A673 (cell line): ENCODE measurements at regions not wholly inside any gene's neighbourhood (a gene's known extent, or its start where the extent isn't known, plus 50 kb on each side); places are given as distances from the start of the nearest gene placed in this dataset.

ENCODE experiments used
- BruUV-seq: library from RNA; stranded (reverse); fragments of 400-500 nt; replicated peaks from 2 replicates; lab custom pipeline; 2021; lab: Mats Ljungman, UMichigan
- CTCF ChIA-PET: fragments of 300-600 bp; sonication (Branson Sonifier 250); formaldehyde crosslinking; loops from one replicate; lab custom pipeline; 2022; ENCODE audit warnings: antibody characterized with exemption; lab: Charles Lee
- POLR2A ChIA-PET: fragments of 300-600 bp; sonication (Branson Sonifier 250); formaldehyde crosslinking; loops from one replicate; lab custom pipeline; 2022; ENCODE audit warnings: antibody characterized with exemption; ENCODE audit not compliant: low non-redundant PET; lab: Charles Lee
- DNase-seq: peaks from one replicate; pipeline ENCODE4 v3.0.0-alpha.2; 2015; ENCODE audit warnings: low spot score
- H3K27ac ChIP-seq: fragments of 200-600 bp; sonication (generic); 2 replicates; pipeline ENCODE4 v1.5.1; 2016; ENCODE audit warnings: mixed run types, low read depth, mild to moderate bottlenecking, mixed read lengths, antibody characterized with exemption, low read length; ENCODE audit not compliant: poor library complexity, severe bottlenecking
- H3K27me3 ChIP-seq: fragments of 200-600 bp; sonication (generic); replicated peaks from 2 replicates; pipeline ENCODE4 v1.6.1; 2017; ENCODE audit warnings: mixed run types, low read depth, mild to moderate bottlenecking, mixed read lengths, antibody characterized with exemption, low read length; ENCODE audit not compliant: insufficient read depth, poor library complexity
- H3K36me3 ChIP-seq: fragments of 200-600 bp; sonication (generic); 2 replicates; pipeline ENCODE4 v1.6.1; 2016; ENCODE audit warnings: mixed run types, mild to moderate bottlenecking, mixed read lengths, antibody characterized with exemption, low read length; ENCODE audit not compliant: insufficient read depth, poor library complexity, severe bottlenecking
- H3K4me1 ChIP-seq: fragments of 200-600 bp; sonication (generic); 2 replicates; pipeline ENCODE4 v1.6.1; 2017; ENCODE audit warnings: mixed run types, mild to moderate bottlenecking, mixed read lengths, antibody characterized with exemption, low read length; ENCODE audit not compliant: insufficient read depth, poor library complexity, severe bottlenecking
- H3K4me3 ChIP-seq: fragments of 200-600 bp; sonication (generic); 2 replicates; pipeline ENCODE4 v1.5.1; 2016; ENCODE audit warnings: low read depth, mixed run types, mild to moderate bottlenecking, mixed read lengths, low read length; ENCODE audit not compliant: poor library complexity, severe bottlenecking
- H3K9me3 ChIP-seq: fragments of 200-600 bp; sonication (generic); 2 replicates; pipeline ENCODE4 v1.6.1; 2016; ENCODE audit warnings: mixed run types, low read depth, mild to moderate bottlenecking, mixed read lengths, antibody characterized with exemption, low read length; ENCODE audit not compliant: poor library complexity, severe bottlenecking
- CTCF ChIP-seq: fragments of 300-800, 200-600 bp; sonication (generic); conservative IDR thresholded peaks from 2 replicates; pipeline ENCODE4 v1.5.1; 2017; ENCODE audit warnings: low read depth, mild to moderate bottlenecking, antibody characterized with exemption, low read length, moderate library complexity, mixed read lengths
- EZH2 ChIP-seq: fragments of 200-600 bp; sonication (generic); IDR thresholded peaks from 2 replicates; pipeline ENCODE4 v1.6.1; 2017; ENCODE audit warnings: borderline replicate concordance, low read depth, mild to moderate bottlenecking, mixed read lengths, antibody characterized with exemption, low read length; ENCODE audit not compliant: poor library complexity, severe bottlenecking
- intact Hi-C: fragments of 100-400 bp; cut with micrococcal nuclease; formaldehyde crosslinking; loops from one replicate; pipeline ENCODE4 v1.10.0; 2022; ENCODE audit not compliant: unreplicated experiment

GRCh38 chr9:81195206-81195605, 494.1 kb downstream of the TLE1 start:
- Histone ChIP-seq H3K4me1 (no peaks in the 10 kb centered on the region), H3K9me3 (peaks cover 8% of the 10 kb centered on the region), H3K27me3 (peaks cover 4% of the 10 kb centered on the region), H3K27ac (no peak overlapping the region), H3K36me3 (no peaks in the 10 kb centered on the region), H3K4me3 (no peak overlapping the region)
- no TSS peak for BruUV-seq
- intact Hi-C loops = no loop called here
- TF ChIP-seq EZH2 = no peak
- no peak for TF ChIP-seq CTCF
- POLR2A ChIA-PET = no interaction called here
- no peak for DNase-seq
- CTCF ChIA-PET = no interaction called here

GRCh38 chr9:81193362-81194339, 495.7 kb downstream of the TLE1 start:
- peaks cover 3% of the 10 kb centered on the region for H3K9me3 ChIP-seq
- no peak for DNase-seq
- BruUV-seq = no TSS peak
- no peaks in the 10 kb centered on the region for H3K36me3 ChIP-seq
- H3K27me3 ChIP-seq = peaks cover 4% of the 10 kb centered on the region
- CTCF ChIA-PET = no interaction called here
- intact Hi-C loops = no loop called here
- H3K4me1 ChIP-seq = no peaks in the 10 kb centered on the region
- H3K27ac ChIP-seq = no peak overlapping the region
- H3K4me3 ChIP-seq = no peak overlapping the region
- POLR2A ChIA-PET = no interaction called here
- TF ChIP-seq EZH2 (no peak), CTCF (no peak)

- Histone ChIP-seq H3K36me3 (no peaks in the 10 kb centered on the region), H3K4me3 (no peak overlapping the region), H3K27me3 (peaks cover 4% of the 10 kb centered on the region), H3K4me1 (no peaks in the 10 kb centered on the region), H3K27ac (no peak overlapping the region), H3K9me3 (peaks cover 3% of the 10 kb centered on the region)
- intact Hi-C loops = no loop called here
- ChIA-PET CTCF (no interaction called here), POLR2A (no interaction called here)
- BruUV-seq = no TSS peak
- no peak for DNase-seq
- no peak for TF ChIP-seq EZH2
- no peak for TF ChIP-seq CTCF
These were observed 498.1 kb downstream of the TLE1 start for GRCh38 chr9:81191222-81191621.
